ENCODE measurements at regions not wholly inside any gene's neighbourhood (a gene's known extent, or its start where the extent isn't known, plus 50 kb on each side); places are given as distances from the start of the nearest gene placed in this dataset.

GRCh38 chr2:193980599-193980998 lies 1676.4 kb upstream of the SLC39A10 start (continued):
- TF ChIP-seq RCOR1 (IDR thresholded peaks at IDR 0.05; ENCODE audit: low read length) (no peak), TCF12 (IDR thresholded peaks at IDR 0.05) (no peak), TAF1 (IDR thresholded peaks at IDR 0.05; ENCODE audit: borderline replicate concordance, low read depth, low read length) (no peak), GATA2 (CRISPR knock-in tag; IDR thresholded peaks at IDR 0.05) (no peak)

- no peak for DNase-seq
- Histone ChIP-seq H3K9ac (no peak overlapping the region), H2AFZ (ENCODE audit: low read depth) (no peak overlapping the region), H3K36me3 (replicated peaks in 1 of 2; ENCODE audit: control insufficient read depth in 1 of 2, insufficient read depth in 2 of 2, low read length in 1 of 2) (peaks cover 0 to 4% of the 10 kb centered on the region in 2 experiments), H3K9me3 (peaks cover 4% of the 10 kb centered on the region; the same call in 1 of the 2 replicates), H3K79me2 (ENCODE audit: insufficient read depth) (no peaks in the 10 kb centered on the region), H3K27ac (ENCODE audit: low read depth in 2 of 2, low read length in 1 of 2) (no peak overlapping the region), H3K9me2 (no peaks in the 10 kb centered on the region), H3K4me3 (ENCODE audit: low read depth in 2 of 2, low read length in 1 of 2) (no peak overlapping the region), H4K20me1 (ENCODE audit: insufficient read depth) (no peaks in the 10 kb centered on the region), H3K4me1 (ENCODE audit: control insufficient read depth in 1 of 2, insufficient read depth in 2 of 2, low read depth in 1 of 2, low read length in 1 of 2) (no peaks in the 10 kb centered on the region), H3F3A (replicated peaks; ENCODE audit: insufficient read depth) (no peaks in the 10 kb centered on the region), H3K27me3 (ENCODE audit: insufficient read depth) (no peaks in the 10 kb centered on the region), H3K4me2 (no peak overlapping the region)
- WGBS (ENCODE audit: low lambda C conversion rate) = 52% methylated on average over 6 of the region's 6 CpGs
- ChIA-PET CTCF (no interaction called here), POLR2A (no interaction called here)
- TF ChIP-seq TCF12 (IDR thresholded peaks at IDR 0.05) (no peak), RXRA (IDR thresholded peaks at IDR 0.05; ENCODE audit: borderline replicate concordance, low read depth) (no peak), EZH2phosphoT487 (IDR thresholded peaks at IDR 0.05; ENCODE audit: borderline replicate concordance, low read depth) (no peak), ZBTB33 (IDR thresholded peaks at IDR 0.05; ENCODE audit: borderline replicate concordance, low read depth) (no peak), FOXJ3 (CRISPR knock-in tag; IDR thresholded peaks at IDR 0.05) (no peak), MEF2A (IDR thresholded peaks at IDR 0.05; ENCODE audit: borderline replicate concordance, low read depth) (no peak), NFIC (IDR thresholded peaks at IDR 0.05; ENCODE audit: borderline replicate concordance) (no peak), USF1 (IDR thresholded peaks at IDR 0.05; ENCODE audit: borderline replicate concordance, low read depth) (no peak), SIN3A (IDR thresholded peaks at IDR 0.05; ENCODE audit: borderline replicate concordance, low read depth, low read length) (no peak)
These were observed 1683.2 kb upstream of the SLC39A10 start for GRCh38 chr2:193973781-193974180.

GRCh38 chr2:193966590-193966989 lies 1690.4 kb upstream of the SLC39A10 start:
- CTCF ChIA-PET = no interaction called here
- Histone ChIP-seq H3K4me1 (ENCODE audit: control insufficient read depth in 1 of 2, insufficient read depth in 2 of 2, low read depth in 1 of 2, low read length in 1 of 2) (no peaks in the 10 kb centered on the region), H3K9me3 (peaks cover 4% of the 10 kb centered on the region; the same call in 1 of the 2 replicates), H2AFZ (ENCODE audit: low read depth) (peak overlapping the region; percentile 57), H3F3A (replicated peaks; ENCODE audit: insufficient read depth) (no peaks in the 10 kb centered on the region), H3K79me2 (ENCODE audit: insufficient read depth) (no peaks in the 10 kb centered on the region), H3K27me3 (ENCODE audit: insufficient read depth) (no peaks in the 10 kb centered on the region), H3K9ac (peak overlapping the region; percentile 25; the same call in 1 of the 2 replicates), H3K36me3 (replicated peaks in 1 of 2; ENCODE audit: control insufficient read depth in 1 of 2, insufficient read depth in 2 of 2, low read length in 1 of 2) (peaks cover 0 to 4% of the 10 kb centered on the region in 2 experiments), H3K27ac (ENCODE audit: low read depth in 2 of 2, low read length in 1 of 2) (peak overlapping the region in 1 of 2 experiments; percentile 63; a peak in 2 of 4 replicates), H3K4me3 (ENCODE audit: low read depth in 2 of 2, low read length in 1 of 2) (no peak overlapping the region), H3K9me2 (no peaks in the 10 kb centered on the region), H3K4me2 (peak overlapping the region; percentile 43; the same call in 1 of the 2 replicates), H4K20me1 (ENCODE audit: insufficient read depth) (no peaks in the 10 kb centered on the region)
- POLR2A ChIA-PET = no interaction called here
- TF ChIP-seq MEF2A (IDR thresholded peaks at IDR 0.05; ENCODE audit: borderline replicate concordance, low read depth) (no peak), FOSL2 (IDR thresholded peaks at IDR 0.05; ENCODE audit: borderline replicate concordance, low read depth) (peak; percentile 71; the same call in 1 of the 2 replicates), ELF1 (IDR thresholded peaks at IDR 0.05) (no peak), YY1 (IDR thresholded peaks at IDR 0.05; ENCODE audit: low read depth) (no peak), TCF12 (IDR thresholded peaks at IDR 0.05) (no peak; the same call in 1 of the 2 replicates), NRF1 (IDR thresholded peaks at IDR 0.05; ENCODE audit: low read depth, low read length) (no peak), SIN3A (IDR thresholded peaks at IDR 0.05; ENCODE audit: borderline replicate concordance, low read depth, low read length) (no peak), CTCF (IDR thresholded peaks at IDR 0.05) (no peak), CHD2 (IDR thresholded peaks at IDR 0.05; ENCODE audit: low read length, partially characterized antibody) (no peak), JUND (IDR thresholded peaks at IDR 0.05) (peak; percentile 37), MAX (IDR thresholded peaks at IDR 0.05; ENCODE audit: low read depth) (peak; percentile 50; the same call in 1 of the 2 replicates), GATA2 (CRISPR knock-in tag; IDR thresholded peaks at IDR 0.05) (no peak)
- DNase-seq = no peak
